ENCODE measurements at regions not wholly inside any gene's neighbourhood (a gene's known extent, or its start where the extent isn't known, plus 50 kb on each side); places are given as distances from the start of the nearest gene placed in this dataset.

- no peak overlapping the region for H3K4me3 ChIP-seq (ENCODE audit: low read depth, low read length)
- no peak for DNase-seq (ENCODE audit: low read depth)
- TF ChIP-seq CTCF (IDR thresholded peaks at IDR 0.05; ENCODE audit: control insufficient read depth, extremely low read depth, insufficient read depth), result no peak
These were observed 139.2 kb downstream of the CDCA7 start for GRCh38 chr2:173493874-173494273.

GRCh38 chr2:173496746-173497145 lies 142.1 kb downstream of the CDCA7 start:
- no peak for TF ChIP-seq CTCF (IDR thresholded peaks at IDR 0.05; ENCODE audit: control insufficient read depth, extremely low read depth, insufficient read depth)
- H3K4me3 ChIP-seq (ENCODE audit: low read depth, low read length), result no peak overlapping the region
- no peak for DNase-seq (ENCODE audit: low read depth)

GRCh38 chr2:173500953-173501352 lies 146.3 kb downstream of the CDCA7 start:
- no peak for TF ChIP-seq CTCF (IDR thresholded peaks at IDR 0.05; ENCODE audit: control insufficient read depth, extremely low read depth, insufficient read depth)
- no peak for DNase-seq (ENCODE audit: low read depth)
- no peak overlapping the region for H3K4me3 ChIP-seq (ENCODE audit: low read depth, low read length)

GRCh38 chr2:173502296-173502695 lies 147.6 kb downstream of the CDCA7 start:
- no peak overlapping the region for H3K4me3 ChIP-seq (ENCODE audit: low read depth, low read length)
- TF ChIP-seq CTCF (IDR thresholded peaks at IDR 0.05; ENCODE audit: control insufficient read depth, extremely low read depth, insufficient read depth), result no peak
- no peak for DNase-seq (ENCODE audit: low read depth)

- DNase-seq (ENCODE audit: low read depth), result no peak
- no peak overlapping the region for H3K4me3 ChIP-seq (ENCODE audit: low read depth, low read length)
- TF ChIP-seq CTCF (IDR thresholded peaks at IDR 0.05; ENCODE audit: control insufficient read depth, extremely low read depth, insufficient read depth), result no peak
These were observed 156.7 kb downstream of the CDCA7 start for GRCh38 chr2:173511357-173511756.

- no peak for TF ChIP-seq CTCF (IDR thresholded peaks at IDR 0.05; ENCODE audit: control insufficient read depth, extremely low read depth, insufficient read depth)
- no peak overlapping the region for H3K4me3 ChIP-seq (ENCODE audit: low read depth, low read length)
- DNase-seq (ENCODE audit: low read depth), result no peak
These were observed 157.3 kb downstream of the CDCA7 start for GRCh38 chr2:173511942-173512341.

- no peak overlapping the region for H3K4me3 ChIP-seq (ENCODE audit: low read depth, low read length)
- DNase-seq (ENCODE audit: low read depth), result no peak
- TF ChIP-seq CTCF (IDR thresholded peaks at IDR 0.05; ENCODE audit: control insufficient read depth, extremely low read depth, insufficient read depth), result no peak
These were observed 158.5 kb downstream of the CDCA7 start for GRCh38 chr2:173513107-173513727.

Data from LNCaP clone FGC (cell line).